H1 (cell line): ENCODE measurements at regions not wholly inside any gene's neighbourhood (a gene's known extent, or its start where the extent isn't known, plus 50 kb on each side); places are given as distances from the start of the nearest gene placed in this dataset.

Source experiments
- CREB1 ChIP-seq: IDR thresholded peaks from 2 replicates; pipeline ENCODE4 v1.6.1; 2012; ENCODE audit warnings: inconsistent platforms
- HDAC6 ChIP-seq: IDR thresholded peaks from one replicate; pipeline ENCODE4 v1.7.1; 2012; ENCODE audit warnings: low read depth, mild to moderate bottlenecking, inconsistent platforms, low read length, moderate library complexity
- RNF2 ChIP-seq: fragments of 200-900, 300-1000 bp; sonication (generic); IDR thresholded peaks from 2 replicates; pipeline ENCODE4 v1.7.1; 2016; ENCODE audit warnings: borderline replicate concordance, low read depth, mild to moderate bottlenecking, antibody characterized with exemption, low read length; ENCODE audit not compliant: poor library complexity, severe bottlenecking; ENCODE audit errors: missing control alignments
- SUZ12 ChIP-seq: fragments of 200-600 bp; sonication (generic); IDR thresholded peaks from 2 replicates; pipeline ENCODE4 v1.6.1; 2012; ENCODE audit warnings: mild to moderate bottlenecking, inconsistent platforms, low read length, moderate library complexity, mixed read lengths
- TCF12 ChIP-seq: IDR thresholded peaks from 2 replicates; pipeline ENCODE4 v1.6.1; 2011; ENCODE audit warnings: low read depth, mild to moderate bottlenecking, low read length
- TF ChIP-seq, protein P1 (sequence below), 3 experiments: IDR thresholded peaks; 1 replicate in 2 of 3; 2 replicates in 1 of 3; pipeline versions ENCODE4 v1.5.1 to v1.6.1; 2011; ENCODE audit warnings: low read length in 3 of 3, mild to moderate bottlenecking in 3 of 3, inconsistent platforms in 2 of 3, low read depth in 1 of 3, moderate library complexity in 1 of 3; ENCODE audit not compliant: insufficient read depth in 1 of 3; ENCODE audit errors: control extremely low read depth in 1 of 3

DNA sequence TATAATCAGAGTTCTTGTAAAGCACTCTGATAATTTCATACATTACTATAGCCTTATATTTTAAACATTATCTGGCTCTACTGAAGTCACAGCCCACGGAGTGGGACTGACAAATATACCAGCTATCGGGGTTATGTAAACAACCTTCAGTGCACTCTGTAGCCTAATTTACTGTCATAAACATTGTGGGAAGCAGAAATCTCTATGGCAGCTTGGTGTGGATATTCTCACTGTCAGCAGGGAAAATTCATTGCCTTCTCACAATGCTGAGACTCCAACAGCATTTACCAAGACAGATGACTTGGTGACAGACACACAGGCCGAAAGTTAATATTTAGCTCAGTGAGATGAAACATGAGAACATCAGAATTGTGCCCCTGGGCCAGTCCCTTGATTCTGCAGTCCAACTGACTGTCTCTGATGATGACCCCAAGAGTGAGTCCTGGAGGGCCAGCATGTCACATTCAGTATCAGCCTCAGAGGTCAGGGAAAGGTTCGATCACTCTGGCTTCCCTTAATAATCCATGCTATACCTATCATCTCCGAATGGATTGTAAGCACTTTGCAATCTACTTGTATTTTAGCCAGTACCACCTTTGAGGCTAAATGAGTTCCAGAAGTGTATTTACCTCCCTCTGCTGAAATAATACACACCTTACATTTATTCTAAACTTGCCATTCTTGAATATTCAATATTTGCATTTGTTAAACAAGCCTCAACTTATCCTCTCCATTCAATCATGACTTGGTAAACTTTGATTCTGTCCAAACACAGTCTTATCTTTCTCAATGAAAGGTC is 146.2 kb upstream of the OSR1 start (continued):
- TF ChIP-seq CREB1: no peak
- no peak for TF ChIP-seq TCF12
- no peak for TF ChIP-seq SUZ12
- no peak for TF ChIP-seq HDAC6
- TF ChIP-seq, protein P1, sequence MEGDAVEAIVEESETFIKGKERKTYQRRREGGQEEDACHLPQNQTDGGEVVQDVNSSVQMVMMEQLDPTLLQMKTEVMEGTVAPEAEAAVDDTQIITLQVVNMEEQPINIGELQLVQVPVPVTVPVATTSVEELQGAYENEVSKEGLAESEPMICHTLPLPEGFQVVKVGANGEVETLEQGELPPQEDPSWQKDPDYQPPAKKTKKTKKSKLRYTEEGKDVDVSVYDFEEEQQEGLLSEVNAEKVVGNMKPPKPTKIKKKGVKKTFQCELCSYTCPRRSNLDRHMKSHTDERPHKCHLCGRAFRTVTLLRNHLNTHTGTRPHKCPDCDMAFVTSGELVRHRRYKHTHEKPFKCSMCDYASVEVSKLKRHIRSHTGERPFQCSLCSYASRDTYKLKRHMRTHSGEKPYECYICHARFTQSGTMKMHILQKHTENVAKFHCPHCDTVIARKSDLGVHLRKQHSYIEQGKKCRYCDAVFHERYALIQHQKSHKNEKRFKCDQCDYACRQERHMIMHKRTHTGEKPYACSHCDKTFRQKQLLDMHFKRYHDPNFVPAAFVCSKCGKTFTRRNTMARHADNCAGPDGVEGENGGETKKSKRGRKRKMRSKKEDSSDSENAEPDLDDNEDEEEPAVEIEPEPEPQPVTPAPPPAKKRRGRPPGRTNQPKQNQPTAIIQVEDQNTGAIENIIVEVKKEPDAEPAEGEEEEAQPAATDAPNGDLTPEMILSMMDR (IDR thresholded peaks at IDR 0.05; ENCODE audit: control extremely low read depth in 1 of 3, insufficient read depth in 1 of 3, low read depth in 1 of 3, low read length in 3 of 3): no peak
- TF ChIP-seq RNF2: no peak
